ENCODE measurements at regions not wholly inside any gene's neighbourhood (a gene's known extent, or its start where the extent isn't known, plus 50 kb on each side); places are given as distances from the start of the nearest gene placed in this dataset.

- no peak for TF ChIP-seq TEAD4 (IDR thresholded peaks at IDR 0.05)
- no peak for TF ChIP-seq NFIC (IDR thresholded peaks at IDR 0.05)
- TF ChIP-seq EGR1 (IDR thresholded peaks at IDR 0.05), result no peak
- TF ChIP-seq CEBPB (IDR thresholded peaks at IDR 0.05), result no peak
- no peak for TF ChIP-seq TAF1 (IDR thresholded peaks at IDR 0.05; ENCODE audit: low read depth)
These were observed 638.3 kb upstream of the TPK1 start for GRCh38 chr7:145474009-145474686.

- TF ChIP-seq ZBTB7A (IDR thresholded peaks at IDR 0.05; ENCODE audit: low read depth) (no peak), EP300 (IDR thresholded peaks at IDR 0.05; ENCODE audit: borderline replicate concordance) (no peak)
These were observed 636.0 kb upstream of the TPK1 start for GRCh38 chr7:145471883-145472282.

GRCh38 chr7:145464287-145464686 is 628.4 kb upstream of the TPK1 start:
- TF ChIP-seq USF1 (IDR thresholded peaks at IDR 0.05) (no peak), NFIC (IDR thresholded peaks at IDR 0.05) (no peak), TEAD4 (IDR thresholded peaks at IDR 0.05) (no peak), TAF1 (IDR thresholded peaks at IDR 0.05; ENCODE audit: low read depth) (no peak), CEBPB (IDR thresholded peaks at IDR 0.05) (no peak), RAD21 (IDR thresholded peaks at IDR 0.05; ENCODE audit: low read depth) (no peak), TCF12 (IDR thresholded peaks at IDR 0.05; ENCODE audit: low read depth) (no peak), EGR1 (IDR thresholded peaks at IDR 0.05) (no peak), CREB1 (IDR thresholded peaks at IDR 0.05; ENCODE audit: low read depth) (no peak), EP300 (IDR thresholded peaks at IDR 0.05; ENCODE audit: borderline replicate concordance) (no peak), ZBTB7A (IDR thresholded peaks at IDR 0.05; ENCODE audit: low read depth) (no peak)

- TF ChIP-seq EGR1 (IDR thresholded peaks at IDR 0.05) (no peak), NFIC (IDR thresholded peaks at IDR 0.05) (no peak), ZBTB7A (IDR thresholded peaks at IDR 0.05; ENCODE audit: low read depth) (no peak), YY1 (IDR thresholded peaks at IDR 0.05; ENCODE audit: low read depth) (no peak), RAD21 (IDR thresholded peaks at IDR 0.05; ENCODE audit: low read depth) (no peak), CEBPB (IDR thresholded peaks at IDR 0.05) (no peak), USF1 (IDR thresholded peaks at IDR 0.05) (no peak), FOXM1 (IDR thresholded peaks at IDR 0.05; ENCODE audit: borderline replicate concordance, low read depth) (no peak), TCF12 (IDR thresholded peaks at IDR 0.05; ENCODE audit: low read depth) (no peak), TAF1 (IDR thresholded peaks at IDR 0.05; ENCODE audit: low read depth) (no peak), CREB1 (IDR thresholded peaks at IDR 0.05; ENCODE audit: low read depth) (no peak), MAX (IDR thresholded peaks at IDR 0.05) (no peak), REST (IDR thresholded peaks at IDR 0.05; ENCODE audit: low read depth) (no peak), TEAD4 (IDR thresholded peaks at IDR 0.05) (no peak), EP300 (IDR thresholded peaks at IDR 0.05; ENCODE audit: borderline replicate concordance) (no peak)
These were observed 626.6 kb upstream of the TPK1 start for GRCh38 chr7:145462463-145462862.

- TF ChIP-seq TEAD4 (IDR thresholded peaks at IDR 0.05), result no peak
- TF ChIP-seq REST (IDR thresholded peaks at IDR 0.05; ENCODE audit: low read depth), result no peak
- TF ChIP-seq EP300 (IDR thresholded peaks at IDR 0.05; ENCODE audit: borderline replicate concordance), result no peak
- no peak for TF ChIP-seq USF1 (IDR thresholded peaks at IDR 0.05)
- no peak for TF ChIP-seq YY1 (IDR thresholded peaks at IDR 0.05; ENCODE audit: low read depth)
- TF ChIP-seq CEBPB (IDR thresholded peaks at IDR 0.05), result no peak
- TF ChIP-seq EGR1 (IDR thresholded peaks at IDR 0.05), result no peak
- TF ChIP-seq ZBTB7A (IDR thresholded peaks at IDR 0.05; ENCODE audit: low read depth), result no peak
- TF ChIP-seq TCF12 (IDR thresholded peaks at IDR 0.05; ENCODE audit: low read depth), result no peak
- TF ChIP-seq CREB1 (IDR thresholded peaks at IDR 0.05; ENCODE audit: low read depth), result no peak
- TF ChIP-seq RAD21 (IDR thresholded peaks at IDR 0.05; ENCODE audit: low read depth), result no peak
- TF ChIP-seq NFIC (IDR thresholded peaks at IDR 0.05), result no peak
These were observed 599.0 kb upstream of the TPK1 start for GRCh38 chr7:145434811-145435210.

GRCh38 chr7:145431834-145432233 is 596.0 kb upstream of the TPK1 start:
- TF ChIP-seq TCF12 (IDR thresholded peaks at IDR 0.05; ENCODE audit: low read depth), result no peak

Measured in Ishikawa (cell line).